ENCODE measurements at regions not wholly inside any gene's neighbourhood (a gene's known extent, or its start where the extent isn't known, plus 50 kb on each side); places are given as distances from the start of the nearest gene placed in this dataset.

- TF ChIP-seq CTCF (IDR thresholded peaks at IDR 0.05; ENCODE audit: low read length) = no peak
- no peak for TF ChIP-seq EZH2 (IDR thresholded peaks at IDR 0.05; ENCODE audit: borderline replicate concordance, low read length)
Measured at GRCh38 chr5:135693371-135693955, 114.7 kb upstream of the CXCL14 start.
